GM10266 (cell line): ENCODE measurements at regions not wholly inside any gene's neighbourhood (a gene's known extent, or its start where the extent isn't known, plus 50 kb on each side); places are given as distances from the start of the nearest gene placed in this dataset.

Source experiments
- DNase-seq: peaks from one replicate; pipeline ENCODE4 v3.0.0; 2012; ENCODE audit errors: extremely low spot score
- TF ChIP-seq, protein P1 (sequence below): IDR thresholded peaks from 2 replicates; pipeline ENCODE4 v1.5.1; 2012; ENCODE audit warnings: mild to moderate bottlenecking, low read depth; ENCODE audit not compliant: control insufficient read depth, insufficient read depth; ENCODE audit errors: missing control alignments

DNA sequence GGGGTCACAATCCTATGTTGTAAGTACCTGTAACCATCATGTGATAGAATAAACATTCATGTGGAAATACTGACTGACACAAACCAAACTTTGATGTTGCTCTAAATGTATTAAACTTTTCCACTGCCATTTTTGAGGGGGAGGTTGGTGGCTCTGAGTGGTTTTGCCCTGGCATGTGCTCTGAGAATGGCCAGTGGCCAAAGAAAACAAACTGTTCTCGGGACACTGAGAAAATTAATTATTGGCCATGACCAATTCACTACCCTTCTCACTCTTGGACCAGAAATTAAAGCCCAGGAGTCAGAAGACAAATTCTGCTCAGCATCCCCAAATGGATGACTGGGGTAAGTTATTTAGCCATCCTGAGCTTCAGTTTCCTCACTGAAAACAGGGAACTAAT, 195.9 kb downstream of the XPNPEP1 start:
- TF ChIP-seq, protein P1, sequence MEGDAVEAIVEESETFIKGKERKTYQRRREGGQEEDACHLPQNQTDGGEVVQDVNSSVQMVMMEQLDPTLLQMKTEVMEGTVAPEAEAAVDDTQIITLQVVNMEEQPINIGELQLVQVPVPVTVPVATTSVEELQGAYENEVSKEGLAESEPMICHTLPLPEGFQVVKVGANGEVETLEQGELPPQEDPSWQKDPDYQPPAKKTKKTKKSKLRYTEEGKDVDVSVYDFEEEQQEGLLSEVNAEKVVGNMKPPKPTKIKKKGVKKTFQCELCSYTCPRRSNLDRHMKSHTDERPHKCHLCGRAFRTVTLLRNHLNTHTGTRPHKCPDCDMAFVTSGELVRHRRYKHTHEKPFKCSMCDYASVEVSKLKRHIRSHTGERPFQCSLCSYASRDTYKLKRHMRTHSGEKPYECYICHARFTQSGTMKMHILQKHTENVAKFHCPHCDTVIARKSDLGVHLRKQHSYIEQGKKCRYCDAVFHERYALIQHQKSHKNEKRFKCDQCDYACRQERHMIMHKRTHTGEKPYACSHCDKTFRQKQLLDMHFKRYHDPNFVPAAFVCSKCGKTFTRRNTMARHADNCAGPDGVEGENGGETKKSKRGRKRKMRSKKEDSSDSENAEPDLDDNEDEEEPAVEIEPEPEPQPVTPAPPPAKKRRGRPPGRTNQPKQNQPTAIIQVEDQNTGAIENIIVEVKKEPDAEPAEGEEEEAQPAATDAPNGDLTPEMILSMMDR: no peak
- DNase-seq: no peak

- no peak for DNase-seq
- TF ChIP-seq, protein P1: no peak
These were observed 196.8 kb downstream of the XPNPEP1 start for GRCh38 chr10:109726473-109726872.

GRCh38 chr10:109723305-109723704, 200.0 kb downstream of the XPNPEP1 start:
- no peak for DNase-seq
- TF ChIP-seq, protein P1: no peak

DNA sequence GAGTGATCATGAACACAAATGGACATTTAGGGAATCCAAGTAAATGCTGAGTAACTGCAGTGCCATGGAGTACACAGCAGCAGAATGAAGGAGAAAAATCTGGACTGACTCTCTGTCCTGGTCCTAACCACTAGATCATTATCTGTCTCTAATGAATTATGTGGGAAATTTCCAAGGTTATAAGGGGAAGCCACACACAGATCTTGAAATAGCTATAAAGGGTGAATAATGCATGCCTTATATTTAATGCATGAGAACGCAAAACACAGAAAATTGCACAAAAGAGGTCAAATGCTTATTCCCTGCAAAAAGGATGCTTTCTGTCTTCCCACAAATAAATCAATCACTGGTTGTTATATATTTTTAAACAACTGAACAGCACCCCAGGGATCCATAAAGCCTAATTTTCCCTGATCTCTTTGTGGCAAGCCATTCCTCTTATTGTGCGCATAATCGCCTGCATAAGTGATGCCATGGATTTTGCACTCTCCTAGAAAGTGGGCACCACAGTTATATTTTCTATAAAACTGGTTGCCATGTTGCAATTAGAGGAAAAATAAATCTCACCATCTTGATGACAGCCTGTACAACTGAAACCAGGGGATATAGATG, 201.8 kb downstream of the XPNPEP1 start:
- no peak for DNase-seq
- TF ChIP-seq, protein P1: no peak

DNA sequence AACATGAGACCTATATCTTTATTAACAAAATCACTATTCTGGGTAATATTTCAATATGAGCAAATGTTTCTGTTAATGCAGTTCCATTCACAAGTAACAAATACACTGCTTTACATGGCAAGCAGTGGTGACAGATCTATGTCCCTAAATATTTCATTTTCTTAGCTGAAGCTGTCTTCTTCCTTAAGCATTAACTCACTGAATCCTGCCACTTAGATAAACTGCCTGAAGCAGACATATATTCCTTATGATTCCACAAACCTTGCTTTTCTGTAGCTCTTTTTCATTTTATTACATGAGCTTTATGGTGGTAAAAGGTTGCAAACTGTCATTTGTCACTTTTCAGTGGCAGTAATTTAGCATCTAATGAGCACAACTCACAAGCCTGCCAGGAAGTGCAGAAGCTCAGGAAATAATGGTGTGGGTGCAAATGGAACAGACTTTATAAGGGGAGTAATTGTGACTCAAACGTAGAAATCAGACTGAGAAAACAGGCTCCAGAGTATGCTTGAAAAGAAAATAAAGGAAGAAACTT, 217.2 kb downstream of the XPNPEP1 start:
- TF ChIP-seq, protein P1: no peak
- no peak for DNase-seq

DNA sequence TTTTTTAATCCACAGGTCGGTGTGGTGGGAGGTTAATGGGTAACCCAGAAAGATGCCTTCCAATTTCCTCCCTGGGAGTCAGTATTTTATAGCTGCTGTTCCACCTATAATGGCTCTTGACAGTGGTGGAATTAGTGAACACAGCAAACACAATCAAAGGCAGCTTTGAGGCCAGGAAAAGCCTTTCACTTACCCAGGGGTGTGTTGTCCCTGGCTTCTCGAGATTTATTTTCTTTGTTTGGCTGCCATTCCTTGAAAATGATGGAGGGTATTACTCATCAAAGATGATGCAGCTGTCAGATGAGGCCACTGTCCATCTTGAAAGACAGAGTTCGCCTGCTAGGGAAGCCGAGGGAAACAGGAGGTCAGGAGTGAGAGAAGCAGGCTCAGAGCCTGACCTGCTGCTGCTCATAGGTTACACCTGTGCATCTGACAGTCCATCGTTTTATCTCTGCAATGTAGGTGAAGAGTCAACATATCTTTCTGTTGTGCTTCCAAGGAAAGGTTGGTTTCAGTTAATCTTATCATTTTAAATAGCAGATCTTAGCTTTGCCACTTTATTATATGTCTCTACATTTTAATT, 221.6 kb downstream of the XPNPEP1 start:
- TF ChIP-seq, protein P1: no peak
- no peak for DNase-seq
